Lung (tissue), 11 donors: ENCODE measurements at regions not wholly inside any gene's neighbourhood (a gene's known extent, or its start where the extent isn't known, plus 50 kb on each side); places are given as distances from the start of the nearest gene placed in this dataset.

Source experiments
- ATAC-seq: fragments of 200-7000 bp; cut with Tn5 transposase; one replicate; pipeline ENCODE4 v1.9.1; 2020; ENCODE audit warnings: moderate number of reproducible peaks; ENCODE audit not compliant: insufficient read depth, low FRiP score
- DNase-seq, 3 donors: peaks; one replicate each; pipeline ENCODE4 v3.0.0-alpha.2; 2013 to 2017
- H3K27ac ChIP-seq, 2 donors: one replicate each; pipeline ENCODE4 v1.5.1; 2013; ENCODE audit warnings: mild to moderate bottlenecking in 2 of 2, moderate library complexity in 2 of 2, control low read depth in 1 of 2, inconsistent platforms in 1 of 2, low read depth in 1 of 2, low read length in 1 of 2
- H3K27me3 ChIP-seq, 3 donors: one replicate each; pipeline ENCODE4 v1.5.1; 2013; ENCODE audit warnings: low read length in 2 of 3; ENCODE audit not compliant: control insufficient read depth in 3 of 3, insufficient read depth in 3 of 3
- H3K36me3 ChIP-seq, 4 donors: one replicate each; pipeline ENCODE4 v1.5.1; 2013; ENCODE audit warnings: low read length in 4 of 4, mild to moderate bottlenecking in 1 of 4, moderate library complexity in 1 of 4; ENCODE audit not compliant: control insufficient read depth in 4 of 4, insufficient read depth in 4 of 4
- H3K4me1 ChIP-seq, 5 donors: one replicate each; pipeline ENCODE4 v1.5.1; 2013; ENCODE audit warnings: low read length in 5 of 5, mild to moderate bottlenecking in 2 of 5, moderate library complexity in 1 of 5; ENCODE audit not compliant: control insufficient read depth in 5 of 5, insufficient read depth in 5 of 5
- H3K4me3 ChIP-seq: one replicate; pipeline ENCODE4 v1.5.1; 2013; ENCODE audit warnings: mild to moderate bottlenecking, control low read depth, moderate library complexity
- H3K9ac ChIP-seq, 2 donors: one replicate each; pipeline ENCODE4 v1.5.1; 2013; ENCODE audit warnings: low read length in 2 of 2, control low read depth in 1 of 2; ENCODE audit not compliant: insufficient read depth in 1 of 2
- H3K9me3 ChIP-seq, 4 donors: one replicate each; pipeline ENCODE4 v1.5.1; 2013; ENCODE audit warnings: low read length in 3 of 4, mild to moderate bottlenecking in 1 of 4, moderate library complexity in 1 of 4; ENCODE audit not compliant: control insufficient read depth in 4 of 4, insufficient read depth in 3 of 4
- WGBS, 2 donors: extraction: QIAGEN DNeasy Blood & Tissue Kit; methylation state at CpG; one replicate each; pipeline ENCODE4 v1.1.7; 2013; 5-methylcytosine and 5-hydroxymethylcytosine counted together
- TF ChIP-seq, protein P1 (sequence below): IDR thresholded peaks from 2 replicates; pipeline ENCODE4 v1.5.1; 2012; ENCODE audit warnings: mild to moderate bottlenecking; ENCODE audit errors: control extremely low read depth, extremely low read depth
- donor health status: control.
- donor health status: control.
- donor health status: Bipolar disorder and iron deficiency.
- donor health status: healthy.
- donor health status: DM: yes; HTN: yes; CAD: no.

DNA sequence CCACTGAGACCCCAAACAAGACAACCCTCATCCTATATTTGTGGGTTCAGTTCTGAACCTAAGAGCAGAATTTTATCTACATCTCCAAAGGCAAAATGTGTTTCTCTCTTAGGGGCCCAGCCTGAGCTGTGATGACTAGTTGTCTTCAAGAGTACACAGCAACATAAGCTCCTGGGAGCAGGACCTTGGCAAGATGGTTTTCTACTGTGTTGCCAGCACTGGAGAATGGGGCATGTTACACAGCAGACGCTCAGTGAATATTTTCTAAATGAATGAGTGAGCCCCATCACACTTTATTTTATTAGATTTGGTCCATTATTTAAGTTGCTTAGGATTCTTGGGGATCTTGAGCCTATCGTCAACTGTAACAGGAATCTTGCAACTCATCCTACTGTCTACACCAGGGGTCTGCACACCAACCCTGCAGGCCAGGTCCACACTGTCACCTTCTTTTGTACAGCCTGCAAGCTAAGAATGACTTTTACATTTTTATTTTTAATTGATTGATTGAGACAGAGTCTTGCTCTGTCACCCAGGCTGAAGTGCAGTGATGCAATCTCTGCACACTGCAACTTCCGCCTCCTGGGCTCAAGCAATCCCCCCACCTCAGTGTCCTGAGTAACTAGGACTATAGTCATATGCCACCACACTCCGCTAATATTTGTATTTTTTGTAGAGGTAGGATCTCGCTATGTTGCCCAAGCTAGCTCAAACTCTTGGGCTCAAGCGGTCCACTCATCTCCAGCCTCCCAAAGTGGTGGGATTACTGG is 347.1 kb downstream of the FGFR2 start:
- Histone ChIP-seq H3K36me3 (no peaks in the 10 kb centered on the region), H3K4me1 (no peaks in the 10 kb centered on the region), H3K9ac (no peak overlapping the region), H3K9me3 (no peaks in the 10 kb centered on the region), H3K4me3 (no peak overlapping the region), H3K27ac (no peak overlapping the region), H3K27me3 (no peaks in the 10 kb centered on the region)
- ATAC-seq = no peak
- TF ChIP-seq, protein P1, sequence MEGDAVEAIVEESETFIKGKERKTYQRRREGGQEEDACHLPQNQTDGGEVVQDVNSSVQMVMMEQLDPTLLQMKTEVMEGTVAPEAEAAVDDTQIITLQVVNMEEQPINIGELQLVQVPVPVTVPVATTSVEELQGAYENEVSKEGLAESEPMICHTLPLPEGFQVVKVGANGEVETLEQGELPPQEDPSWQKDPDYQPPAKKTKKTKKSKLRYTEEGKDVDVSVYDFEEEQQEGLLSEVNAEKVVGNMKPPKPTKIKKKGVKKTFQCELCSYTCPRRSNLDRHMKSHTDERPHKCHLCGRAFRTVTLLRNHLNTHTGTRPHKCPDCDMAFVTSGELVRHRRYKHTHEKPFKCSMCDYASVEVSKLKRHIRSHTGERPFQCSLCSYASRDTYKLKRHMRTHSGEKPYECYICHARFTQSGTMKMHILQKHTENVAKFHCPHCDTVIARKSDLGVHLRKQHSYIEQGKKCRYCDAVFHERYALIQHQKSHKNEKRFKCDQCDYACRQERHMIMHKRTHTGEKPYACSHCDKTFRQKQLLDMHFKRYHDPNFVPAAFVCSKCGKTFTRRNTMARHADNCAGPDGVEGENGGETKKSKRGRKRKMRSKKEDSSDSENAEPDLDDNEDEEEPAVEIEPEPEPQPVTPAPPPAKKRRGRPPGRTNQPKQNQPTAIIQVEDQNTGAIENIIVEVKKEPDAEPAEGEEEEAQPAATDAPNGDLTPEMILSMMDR = no peak
- 89 to 94% methylated on average over 6 of the region's 6 CpGs for WGBS, 2 donors
- no peak for DNase-seq

DNA sequence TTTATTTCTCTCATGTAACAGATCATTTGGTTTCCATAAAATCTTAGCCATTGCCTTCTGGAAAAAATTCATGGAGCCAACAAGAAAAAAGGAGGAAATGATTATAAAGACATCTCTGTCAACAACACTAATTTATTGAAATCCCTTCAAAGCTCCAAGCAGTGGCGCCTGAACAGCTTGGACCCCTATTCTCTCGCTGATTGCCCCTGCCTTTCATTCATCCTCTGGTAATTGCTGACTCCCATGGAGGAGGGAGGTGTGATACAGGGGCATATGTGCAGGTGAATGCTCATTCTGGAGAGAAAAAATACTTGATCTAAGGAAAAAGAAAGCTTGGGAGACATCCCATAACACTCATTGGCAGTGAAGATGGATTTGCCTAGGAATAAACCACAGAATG is 345.5 kb downstream of the FGFR2 start:
- H3K9me3 ChIP-seq = no peaks in the 10 kb centered on the region
- no peaks in the 10 kb centered on the region for H3K36me3 ChIP-seq
- H3K4me3 ChIP-seq = no peak overlapping the region
- DNase-seq (no peak), ATAC-seq (no peak)
- TF ChIP-seq, protein P1 = no peak
- no peak overlapping the region for H3K9ac ChIP-seq
- no peaks in the 10 kb centered on the region for H3K27me3 ChIP-seq
- H3K4me1 ChIP-seq = no peaks in the 10 kb centered on the region
- 84 to 88% methylated on average over 2 of the region's 2 CpGs for WGBS, 2 donors
- no peak overlapping the region for H3K27ac ChIP-seq

DNA sequence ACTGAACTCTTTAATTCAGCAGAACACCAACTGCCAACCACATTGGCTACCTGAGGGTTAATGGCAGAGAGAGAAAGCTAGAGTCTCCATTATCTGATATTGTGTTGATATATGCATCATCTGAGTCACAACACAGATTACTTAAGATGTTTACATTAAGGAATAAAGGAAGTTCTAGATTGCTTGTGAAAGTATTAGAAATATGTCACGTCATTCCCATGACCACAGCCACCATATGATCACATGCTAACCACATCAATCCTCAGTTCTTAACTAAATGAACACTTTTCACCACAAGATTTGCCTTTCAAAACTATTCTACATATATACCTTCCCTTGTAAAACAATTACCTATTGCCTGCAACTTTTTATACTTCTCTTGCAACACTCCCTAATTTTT is 337.9 kb downstream of the FGFR2 start:
- Histone ChIP-seq H3K4me1 (peaks cover 0 to 19% (median 1%) of the 10 kb centered on the region in 5 donors), H3K27me3 (no peaks in the 10 kb centered on the region), H3K9me3 (peaks cover 0 to 2% (median 0%) of the 10 kb centered on the region in 4 donors), H3K36me3 (no peaks in the 10 kb centered on the region), H3K4me3 (no peak overlapping the region), H3K27ac (no peak overlapping the region), H3K9ac (no peak overlapping the region)
- TF ChIP-seq, protein P1 = no peak
- DNase-seq (no peak), ATAC-seq (no peak)
- 13 to 32% methylated on average over 1 of the region's 1 CpG for WGBS, 2 donors
